Fibroblast of villous mesenchyme (primary cell): ENCODE measurements at regions not wholly inside any gene's neighbourhood (a gene's known extent, or its start where the extent isn't known, plus 50 kb on each side); places are given as distances from the start of the nearest gene placed in this dataset.

ENCODE experiments used
- DNase-seq: peaks from one replicate; pipeline ENCODE4 v3.0.0-alpha.2; 2010; ENCODE audit warnings: low read depth
- H3K4me3 ChIP-seq: 2 replicates; pipeline ENCODE4 v1.5.1; 2011; ENCODE audit warnings: low read depth, mild to moderate bottlenecking, low read length
- CTCF ChIP-seq: IDR thresholded peaks from 2 replicates; pipeline ENCODE4 v1.5.1; 2012; ENCODE audit warnings: low read depth, mild to moderate bottlenecking, low read length; ENCODE audit not compliant: insufficient read depth

GRCh38 chr9:29637471-29638237 lies 2064.4 kb upstream of the C9orf72 start:
- peak; percentile 29 for DNase-seq
- TF ChIP-seq CTCF, result no peak
- H3K4me3 ChIP-seq, result no peak overlapping the region

DNA sequence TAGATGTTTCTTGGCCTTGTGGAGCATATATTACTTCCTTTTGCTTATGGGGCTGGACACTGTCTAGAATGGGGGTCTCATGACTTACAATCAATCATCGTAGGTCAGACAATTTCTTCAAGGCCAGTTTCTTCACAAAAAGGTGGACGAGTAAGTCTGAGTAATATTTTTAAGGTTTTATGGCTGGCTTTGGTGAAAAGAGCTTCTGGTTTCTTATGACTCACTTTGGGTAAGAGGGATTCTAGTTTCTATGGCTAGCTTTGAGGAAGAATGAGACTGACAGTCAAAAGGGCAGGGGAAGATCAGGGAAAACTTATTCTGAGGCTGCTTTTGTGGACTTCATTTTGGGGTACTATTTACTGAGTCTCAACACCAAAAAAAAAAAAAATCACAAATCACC lies 2067.2 kb upstream of the C9orf72 start:
- no peak for DNase-seq
- no peak overlapping the region for H3K4me3 ChIP-seq
- TF ChIP-seq CTCF, result no peak

DNA sequence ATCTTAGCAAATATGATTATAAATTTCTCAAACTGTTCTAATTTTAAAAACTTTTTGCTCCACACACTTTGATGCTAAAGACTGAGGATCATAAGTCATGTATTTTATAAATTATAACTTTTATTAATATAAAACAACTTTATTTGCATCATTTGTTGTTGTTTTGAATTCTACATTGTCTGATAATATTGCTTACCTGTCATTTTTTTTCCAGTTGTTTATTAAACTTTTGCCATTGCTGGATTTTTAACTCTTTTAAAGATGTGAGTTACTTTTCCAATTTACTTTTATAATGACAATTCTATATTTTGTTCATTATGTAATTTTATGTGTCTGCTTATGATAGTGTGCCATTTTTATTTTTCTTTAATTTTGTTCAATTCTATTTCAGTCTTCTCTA lies 2071.2 kb upstream of the C9orf72 start:
- TF ChIP-seq CTCF, result no peak
- DNase-seq, result no peak
- no peak overlapping the region for H3K4me3 ChIP-seq

- DNase-seq, result no peak
- no peak for TF ChIP-seq CTCF
- H3K4me3 ChIP-seq, result no peak overlapping the region
Observed at GRCh38 chr9:29647451-29647850, 2074.2 kb upstream of the C9orf72 start.

- no peak for TF ChIP-seq CTCF
Observed at GRCh38 chr9:29648132-29648531, 2074.9 kb upstream of the C9orf72 start.

DNA sequence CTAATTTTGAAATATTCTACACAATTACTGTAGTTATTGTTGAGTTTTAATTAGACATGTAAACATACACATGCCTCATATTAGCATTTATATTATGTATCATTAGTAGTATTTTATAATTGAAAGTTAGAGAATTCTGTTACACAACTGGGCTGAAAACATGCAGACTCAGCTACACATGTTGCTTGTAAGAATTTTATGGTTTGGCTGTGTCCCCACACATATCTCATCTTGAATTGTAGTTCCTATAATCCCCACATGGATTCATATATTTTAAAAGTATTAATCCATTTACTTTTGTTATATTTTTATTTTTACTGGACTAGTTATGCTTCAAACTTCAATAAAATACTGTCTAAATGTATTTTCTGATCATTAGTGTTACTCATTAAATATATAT lies 2075.3 kb upstream of the C9orf72 start:
- no peak for TF ChIP-seq CTCF
- peak; percentile 19 for DNase-seq
- no peak overlapping the region for H3K4me3 ChIP-seq

More at GRCh38 chr9:29648132-29648531, 2074.9 kb upstream of the C9orf72 start:
- DNase-seq, result no peak
- H3K4me3 ChIP-seq, result no peak overlapping the region
